ENCODE measurements at regions not wholly inside any gene's neighbourhood (a gene's known extent, or its start where the extent isn't known, plus 50 kb on each side); places are given as distances from the start of the nearest gene placed in this dataset.

DNA sequence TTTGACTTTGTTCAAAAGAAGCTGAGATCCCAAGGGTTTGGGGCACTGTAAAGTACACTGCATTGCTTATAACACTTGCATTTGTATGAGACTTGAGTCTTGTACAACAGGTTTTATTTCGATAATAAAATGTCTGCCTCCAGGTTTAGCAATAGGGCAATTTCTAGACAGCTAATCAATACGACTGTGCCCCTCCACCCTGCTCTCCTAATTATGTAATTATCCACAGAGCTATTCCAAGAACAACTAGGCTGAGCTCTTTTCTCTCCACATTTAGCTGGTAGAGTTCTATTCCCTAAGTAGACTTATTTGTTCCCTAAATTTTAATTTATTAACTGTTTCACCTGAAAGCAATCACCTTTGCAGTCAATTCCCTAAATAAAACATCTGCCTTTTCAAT lies 52.9 kb upstream of the LINC00305 start:
- H3K9me2 ChIP-seq (replicated peaks; ENCODE audit: insufficient read depth, low read length): no peaks in the 10 kb centered on the region
- H3K36me3 ChIP-seq (replicated peaks; ENCODE audit: insufficient read depth, low read length): no peaks in the 10 kb centered on the region
- H3K79me2 ChIP-seq (ENCODE audit: low read length): no peaks in the 10 kb centered on the region
- H3K27ac ChIP-seq (ENCODE audit: low read length): no peak overlapping the region
- H3K9ac ChIP-seq (ENCODE audit: low read length): no peak overlapping the region
- H3F3A ChIP-seq (ENCODE audit: insufficient read depth, low read length): no peaks in the 10 kb centered on the region
- TF ChIP-seq, protein P1, sequence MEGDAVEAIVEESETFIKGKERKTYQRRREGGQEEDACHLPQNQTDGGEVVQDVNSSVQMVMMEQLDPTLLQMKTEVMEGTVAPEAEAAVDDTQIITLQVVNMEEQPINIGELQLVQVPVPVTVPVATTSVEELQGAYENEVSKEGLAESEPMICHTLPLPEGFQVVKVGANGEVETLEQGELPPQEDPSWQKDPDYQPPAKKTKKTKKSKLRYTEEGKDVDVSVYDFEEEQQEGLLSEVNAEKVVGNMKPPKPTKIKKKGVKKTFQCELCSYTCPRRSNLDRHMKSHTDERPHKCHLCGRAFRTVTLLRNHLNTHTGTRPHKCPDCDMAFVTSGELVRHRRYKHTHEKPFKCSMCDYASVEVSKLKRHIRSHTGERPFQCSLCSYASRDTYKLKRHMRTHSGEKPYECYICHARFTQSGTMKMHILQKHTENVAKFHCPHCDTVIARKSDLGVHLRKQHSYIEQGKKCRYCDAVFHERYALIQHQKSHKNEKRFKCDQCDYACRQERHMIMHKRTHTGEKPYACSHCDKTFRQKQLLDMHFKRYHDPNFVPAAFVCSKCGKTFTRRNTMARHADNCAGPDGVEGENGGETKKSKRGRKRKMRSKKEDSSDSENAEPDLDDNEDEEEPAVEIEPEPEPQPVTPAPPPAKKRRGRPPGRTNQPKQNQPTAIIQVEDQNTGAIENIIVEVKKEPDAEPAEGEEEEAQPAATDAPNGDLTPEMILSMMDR (IDR thresholded peaks at IDR 0.05; ENCODE audit: low read length): no peak
- TF ChIP-seq EZH2phosphoT487 (IDR thresholded peaks at IDR 0.05; ENCODE audit: low read length) (no peak), EZH2 (optimal IDR thresholded peaks at IDR 0.05; ENCODE audit: low read depth, low read length) (no peak)
- no peaks in the 10 kb centered on the region for H4K20me1 ChIP-seq (ENCODE audit: insufficient read depth, low read length)
- H2AFZ ChIP-seq (ENCODE audit: low read length): no peak overlapping the region
- H3K4me1 ChIP-seq (ENCODE audit: low read length): no peaks in the 10 kb centered on the region
- no peak overlapping the region for H3K4me3 ChIP-seq (ENCODE audit: low read length)
- H3K9me3 ChIP-seq (replicated peaks; ENCODE audit: insufficient read depth, low read length): no peaks in the 10 kb centered on the region
- H3K27me3 ChIP-seq (replicated peaks; ENCODE audit: insufficient read depth, low read length): no peaks in the 10 kb centered on the region
- no peak for DNase-seq
- H3K4me2 ChIP-seq (ENCODE audit: low read depth, low read length): no peak overlapping the region

- no peaks in the 10 kb centered on the region for H3K9me3 ChIP-seq (replicated peaks; ENCODE audit: insufficient read depth, low read length)
- DNase-seq: no peak
Measured at GRCh38 chr18:64199581-64199980, 50.7 kb upstream of the LINC00305 start.

More at GRCh38 chr18:64199581-64199980, 50.7 kb upstream of the LINC00305 start:
- Histone ChIP-seq H2AFZ (ENCODE audit: low read length) (no peak overlapping the region), H4K20me1 (ENCODE audit: insufficient read depth, low read length) (no peaks in the 10 kb centered on the region), H3K9ac (ENCODE audit: low read length) (no peak overlapping the region), H3K9me2 (replicated peaks; ENCODE audit: insufficient read depth, low read length) (no peaks in the 10 kb centered on the region), H3K27ac (ENCODE audit: low read length) (no peak overlapping the region), H3K4me1 (ENCODE audit: low read length) (no peaks in the 10 kb centered on the region), H3F3A (ENCODE audit: insufficient read depth, low read length) (no peaks in the 10 kb centered on the region), H3K27me3 (replicated peaks; ENCODE audit: insufficient read depth, low read length) (no peaks in the 10 kb centered on the region), H3K79me2 (ENCODE audit: low read length) (no peaks in the 10 kb centered on the region), H3K36me3 (replicated peaks; ENCODE audit: insufficient read depth, low read length) (no peaks in the 10 kb centered on the region), H3K4me3 (ENCODE audit: low read length) (no peak overlapping the region), H3K4me2 (ENCODE audit: low read depth, low read length) (no peak overlapping the region)
- TF ChIP-seq EZH2 (optimal IDR thresholded peaks at IDR 0.05; ENCODE audit: low read depth, low read length) (no peak), EZH2phosphoT487 (IDR thresholded peaks at IDR 0.05; ENCODE audit: low read length) (no peak)
- TF ChIP-seq, protein P1 (IDR thresholded peaks at IDR 0.05; ENCODE audit: low read length): no peak

All from MM.1S (cell line).